DMS114 treated with DMSO at 0.1 percent for 48 hours (cell line): ENCODE measurements at regions not wholly inside any gene's neighbourhood (a gene's known extent, or its start where the extent isn't known, plus 50 kb on each side); places are given as distances from the start of the nearest gene placed in this dataset.

Source experiments
- DNase-seq: peaks from one replicate; lab custom pipeline; 2025; ENCODE audit not compliant: unreplicated experiment; lab: John Stamatoyannopoulos, UW

- no peak for DNase-seq
Measured at GRCh38 chr18:45556222-45556621, 59.1 kb upstream of the SLC14A2 start.

GRCh38 chr18:45557287-45557686, 58.0 kb upstream of the SLC14A2 start:
- no peak for DNase-seq

GRCh38 chr18:45557779-45558178, 57.5 kb upstream of the SLC14A2 start:
- no peak for DNase-seq

GRCh38 chr18:45559258-45559657, 56.0 kb upstream of the SLC14A2 start:
- no peak for DNase-seq

- no peak for DNase-seq
Measured at GRCh38 chr18:45560870-45561269, 54.4 kb upstream of the SLC14A2 start.

- no peak for DNase-seq
Measured at GRCh38 chr18:45562567-45563479, 52.5 kb upstream of the SLC14A2 start.

GRCh38 chr18:45565280-45565970, 49.9 kb upstream of the SLC14A2 start:
- no peak for DNase-seq
